Immature natural killer cell (primary cell): ENCODE measurements at regions not wholly inside any gene's neighbourhood (a gene's known extent, or its start where the extent isn't known, plus 50 kb on each side); places are given as distances from the start of the nearest gene placed in this dataset.

Experiments
- DNase-seq, 3 donors: peaks; one replicate each; pipeline ENCODE4 v3.0.0; 2022; ENCODE audit warnings: mixed read lengths in 1 of 3
- H3K27ac Mint-ChIP-seq, 6 donors: one replicate each; pipeline ENCODE4 v1.8.0; 2020; ENCODE audit warnings: mixed read lengths in 6 of 6, mild to moderate bottlenecking in 5 of 6, inconsistent platforms in 4 of 6, moderate library complexity in 3 of 6
- H3K27me3 Mint-ChIP-seq, 3 donors: one replicate each; pipeline ENCODE4 v1.8.0; 2020 to 2021; ENCODE audit warnings: low read depth in 3 of 3, mild to moderate bottlenecking in 3 of 3, mixed read lengths in 3 of 3, moderate library complexity in 3 of 3, inconsistent platforms in 1 of 3
- H3K36me3 Mint-ChIP-seq, 3 donors: one replicate each; pipeline ENCODE4 v1.8.0; 2020; ENCODE audit warnings: mixed read lengths in 3 of 3, inconsistent platforms in 2 of 3, mild to moderate bottlenecking in 2 of 3
- H3K4me1 Mint-ChIP-seq, 2 donors: one replicate each; pipeline ENCODE4 v1.8.0; 2020; ENCODE audit warnings: inconsistent platforms in 2 of 2, mild to moderate bottlenecking in 2 of 2, mixed read lengths in 2 of 2, moderate library complexity in 1 of 2
- H3K4me3 Mint-ChIP-seq, 5 donors: one replicate each; pipeline ENCODE4 v1.8.0; 2020; ENCODE audit warnings: mild to moderate bottlenecking in 5 of 5, mixed read lengths in 5 of 5, inconsistent platforms in 3 of 5, moderate library complexity in 3 of 5
- H3K9me3 Mint-ChIP-seq, 6 donors: one replicate each; pipeline ENCODE4 v1.8.0; 2020; ENCODE audit warnings: mild to moderate bottlenecking in 6 of 6, mixed read lengths in 6 of 6, inconsistent platforms in 4 of 6, moderate library complexity in 3 of 6

DNA sequence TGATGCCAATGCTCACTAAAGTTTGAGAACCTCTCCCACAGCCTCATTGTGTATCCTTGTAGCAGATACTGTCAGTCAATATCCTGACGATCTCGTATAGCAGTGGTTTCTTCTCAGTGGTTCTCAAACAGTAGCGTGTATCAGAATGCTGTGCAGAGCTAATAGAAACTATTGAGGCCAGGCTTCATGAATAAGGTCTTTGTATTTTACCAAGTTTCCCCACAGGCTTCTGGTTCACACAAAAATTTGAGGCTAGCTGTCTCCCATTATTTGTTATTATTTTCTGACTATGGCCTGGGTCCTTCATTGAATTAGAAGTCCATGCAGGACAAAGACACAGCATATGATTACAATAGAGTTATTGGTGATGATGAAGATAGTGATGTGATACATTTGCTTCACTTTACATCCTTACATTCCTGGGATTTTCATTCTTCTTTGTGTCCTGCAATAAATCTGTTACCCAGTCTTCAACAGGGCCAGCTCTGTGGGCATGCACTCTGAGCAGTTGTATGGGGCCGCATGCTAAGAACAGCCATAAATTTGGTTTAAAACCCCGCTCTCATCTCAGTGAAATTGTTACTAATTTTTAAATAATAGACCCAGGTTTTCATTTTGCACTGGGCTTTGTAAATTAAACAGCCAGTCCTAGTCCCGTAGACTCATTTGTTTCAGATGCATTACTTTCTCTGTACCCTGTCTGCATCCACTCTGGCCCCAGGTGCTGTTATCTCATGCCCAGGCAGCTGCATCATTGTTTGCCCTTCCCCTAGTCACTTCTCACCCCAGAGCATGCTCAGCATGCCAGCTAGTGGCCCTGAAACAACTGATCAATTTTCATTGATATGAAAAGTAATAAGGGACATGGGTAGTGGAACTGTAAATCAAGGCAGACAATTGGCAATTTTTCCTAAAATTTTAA, 199.9 kb upstream of the PIK3R1 start:
- no peaks in the 10 kb centered on the region for H3K27me3 Mint-ChIP-seq
- no peaks in the 10 kb centered on the region for H3K4me1 Mint-ChIP-seq
- no peak overlapping the region for H3K27ac Mint-ChIP-seq
- DNase-seq: no peak
- peaks cover 0 to 7% (median 0%) of the 10 kb centered on the region in 3 donors for H3K36me3 Mint-ChIP-seq
- no peak overlapping the region for H3K4me3 Mint-ChIP-seq
- peaks cover 0 to 3% (median 0%) of the 10 kb centered on the region in 6 donors for H3K9me3 Mint-ChIP-seq

DNA sequence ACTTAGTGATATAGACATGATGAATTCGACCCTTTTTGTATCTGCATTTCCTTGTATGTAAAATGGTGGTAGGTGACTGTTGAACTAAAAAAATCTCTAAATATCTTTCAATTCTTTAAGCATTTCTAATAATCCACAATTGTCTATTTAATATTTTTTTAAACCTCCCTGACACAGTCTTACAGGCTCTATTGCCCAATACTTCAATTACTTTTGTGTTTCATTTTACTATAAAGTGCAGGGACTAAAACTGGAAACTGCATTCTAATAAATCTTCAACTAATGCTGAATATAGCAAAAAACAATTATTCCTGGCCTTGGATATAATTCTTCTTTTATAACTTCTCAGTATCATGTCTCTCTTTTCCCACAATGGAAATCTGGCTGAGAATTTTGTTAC, 202.7 kb upstream of the PIK3R1 start:
- no peak overlapping the region for H3K27ac Mint-ChIP-seq
- H3K4me3 Mint-ChIP-seq: no peak overlapping the region
- no peaks in the 10 kb centered on the region for H3K9me3 Mint-ChIP-seq
- no peak for DNase-seq
- H3K4me1 Mint-ChIP-seq: no peaks in the 10 kb centered on the region
- peaks cover 0 to 7% (median 0%) of the 10 kb centered on the region in 3 donors for H3K36me3 Mint-ChIP-seq
- peaks cover 0 to 2% (median 0%) of the 10 kb centered on the region in 3 donors for H3K27me3 Mint-ChIP-seq

DNA sequence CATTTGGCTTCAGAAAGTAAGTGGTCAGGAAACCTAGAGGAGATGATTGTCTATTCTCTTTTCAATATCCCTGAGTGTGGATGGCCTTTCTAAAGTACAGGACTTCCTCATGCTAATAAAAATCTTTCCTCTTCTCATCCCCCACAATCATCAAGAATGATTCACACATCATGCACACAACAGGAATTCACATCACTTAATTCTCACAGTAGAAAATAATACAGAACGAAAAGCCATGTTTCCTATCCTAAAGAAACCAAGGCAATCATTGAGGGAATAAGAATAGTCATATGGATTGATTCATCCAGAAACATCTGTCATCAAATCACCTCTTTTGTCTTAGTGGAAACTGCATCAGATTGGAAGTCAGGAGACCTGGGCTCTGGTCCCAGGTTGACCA, 203.1 kb upstream of the PIK3R1 start:
- Mint-ChIP-seq H3K9me3 (peaks cover 0 to under 1% (median 0%) of the 10 kb centered on the region in 6 donors), H3K27me3 (peaks cover 0 to 2% (median 0%) of the 10 kb centered on the region in 3 donors), H3K4me3 (no peak overlapping the region), H3K36me3 (peaks cover 0 to 7% (median 0%) of the 10 kb centered on the region in 3 donors), H3K4me1 (no peaks in the 10 kb centered on the region), H3K27ac (no peak overlapping the region)
- no peak for DNase-seq

DNA sequence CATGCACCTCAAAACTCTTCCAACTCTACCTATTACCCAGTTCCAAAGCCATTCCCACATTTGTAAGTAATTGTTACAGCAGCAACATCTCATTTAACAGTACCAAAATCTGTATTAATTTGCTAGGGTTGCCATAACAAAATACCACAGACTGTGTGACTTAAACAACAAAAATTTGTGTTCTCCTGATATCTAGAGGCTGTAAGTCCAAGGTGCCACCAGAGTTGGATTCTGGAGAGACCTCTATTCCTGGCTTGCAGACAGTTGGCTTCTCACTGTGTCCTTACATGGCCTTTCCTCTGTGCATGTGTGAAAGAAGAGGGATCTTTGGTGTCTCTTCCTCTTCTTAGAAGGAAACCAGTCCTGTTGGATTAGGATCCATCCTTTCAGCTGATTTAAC, 203.8 kb upstream of the PIK3R1 start:
- H3K4me3 Mint-ChIP-seq: no peak overlapping the region
- H3K27me3 Mint-ChIP-seq: peaks cover 0 to 2% (median 0%) of the 10 kb centered on the region in 3 donors
- H3K9me3 Mint-ChIP-seq: peaks cover 0 to 2% (median 0%) of the 10 kb centered on the region in 6 donors
- no peak overlapping the region for H3K27ac Mint-ChIP-seq
- DNase-seq: no peak
- peaks cover 0 to 7% (median 0%) of the 10 kb centered on the region in 3 donors for H3K36me3 Mint-ChIP-seq
- H3K4me1 Mint-ChIP-seq: no peaks in the 10 kb centered on the region

DNA sequence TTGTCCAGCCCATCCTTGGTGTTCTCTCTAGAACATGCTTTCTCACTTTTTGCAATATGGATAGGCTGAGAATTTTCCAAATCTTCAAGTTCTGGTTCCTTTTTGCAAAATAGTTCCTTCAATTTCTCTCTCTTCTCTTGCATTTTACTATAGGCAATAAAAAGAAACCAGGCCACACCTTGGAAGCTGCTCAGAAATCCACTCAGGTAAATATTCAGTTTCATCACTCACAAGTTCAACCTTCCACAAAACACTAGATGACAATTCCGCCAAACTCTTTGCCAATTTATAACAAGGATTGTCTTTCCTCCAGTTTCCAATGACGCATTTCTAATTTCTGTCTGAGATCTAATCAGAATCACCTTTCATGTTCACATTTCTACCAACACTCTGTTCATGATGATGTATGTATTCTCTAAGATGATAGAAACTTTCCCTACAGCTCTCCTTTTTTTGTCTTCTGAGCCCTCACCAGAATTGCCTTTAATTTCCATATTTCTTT, 204.2 kb upstream of the PIK3R1 start:
- no peaks in the 10 kb centered on the region for H3K4me1 Mint-ChIP-seq
- H3K9me3 Mint-ChIP-seq: peaks cover 0 to 2% (median 0%) of the 10 kb centered on the region in 6 donors
- DNase-seq: no peak
- no peak overlapping the region for H3K27ac Mint-ChIP-seq
- no peak overlapping the region for H3K4me3 Mint-ChIP-seq
- H3K36me3 Mint-ChIP-seq: peaks cover 0 to 7% (median 0%) of the 10 kb centered on the region in 3 donors
- H3K27me3 Mint-ChIP-seq: peaks cover 0 to 2% (median 0%) of the 10 kb centered on the region in 3 donors

DNA sequence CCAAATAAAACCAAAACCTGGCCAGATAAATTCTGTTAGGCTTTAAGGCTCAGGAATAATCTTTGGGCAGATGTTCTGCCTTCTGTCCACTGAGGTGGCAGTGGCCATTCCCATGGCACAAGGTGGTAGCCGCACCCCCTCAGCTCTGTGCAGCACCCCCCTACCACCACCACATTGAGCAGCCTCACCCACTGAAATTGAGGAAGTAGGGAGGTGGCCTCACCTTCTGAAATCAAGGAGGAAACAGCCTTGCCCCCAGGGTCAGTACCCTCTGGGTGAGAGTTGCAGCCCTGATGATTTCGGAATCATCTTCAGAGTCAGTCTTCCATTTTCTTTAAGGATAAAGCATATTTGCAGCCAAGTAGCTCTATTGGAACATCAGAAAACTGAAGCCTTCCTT, 204.8 kb upstream of the PIK3R1 start:
- Mint-ChIP-seq H3K9me3 (peaks cover 0 to 2% (median 0%) of the 10 kb centered on the region in 6 donors), H3K4me1 (no peaks in the 10 kb centered on the region), H3K27ac (no peak overlapping the region), H3K4me3 (no peak overlapping the region), H3K36me3 (peaks cover 0 to 7% (median 0%) of the 10 kb centered on the region in 3 donors), H3K27me3 (peaks cover 0 to 2% (median 0%) of the 10 kb centered on the region in 3 donors)
- no peak for DNase-seq

DNA sequence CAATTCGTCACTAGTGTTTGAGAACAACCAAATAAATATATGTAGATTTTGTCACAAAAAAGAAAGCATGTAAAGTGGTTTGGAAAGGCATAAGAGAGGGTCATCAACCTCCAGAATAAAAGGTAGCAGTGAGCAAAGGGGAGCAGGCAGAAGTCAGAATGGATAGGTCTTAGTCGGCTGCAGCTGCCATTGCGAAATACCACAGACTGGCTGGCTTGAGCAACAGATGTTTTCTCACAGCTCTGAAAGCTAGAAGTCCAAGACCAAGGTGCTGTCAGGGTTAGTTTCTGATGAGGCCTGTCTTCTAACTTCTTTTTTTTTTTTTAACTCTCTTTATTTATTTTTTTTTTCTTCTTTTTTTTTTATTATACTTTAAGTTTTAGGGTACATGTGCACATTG, 208.1 kb upstream of the PIK3R1 start:
- Mint-ChIP-seq H3K4me1 (no peaks in the 10 kb centered on the region), H3K36me3 (peaks cover 0 to 7% (median 0%) of the 10 kb centered on the region in 3 donors), H3K9me3 (peaks cover 0 to 2% (median 0%) of the 10 kb centered on the region in 6 donors), H3K27ac (no peak overlapping the region), H3K27me3 (peaks cover 0 to 2% (median 2%) of the 10 kb centered on the region in 3 donors), H3K4me3 (no peak overlapping the region)
- DNase-seq: no peak

DNA sequence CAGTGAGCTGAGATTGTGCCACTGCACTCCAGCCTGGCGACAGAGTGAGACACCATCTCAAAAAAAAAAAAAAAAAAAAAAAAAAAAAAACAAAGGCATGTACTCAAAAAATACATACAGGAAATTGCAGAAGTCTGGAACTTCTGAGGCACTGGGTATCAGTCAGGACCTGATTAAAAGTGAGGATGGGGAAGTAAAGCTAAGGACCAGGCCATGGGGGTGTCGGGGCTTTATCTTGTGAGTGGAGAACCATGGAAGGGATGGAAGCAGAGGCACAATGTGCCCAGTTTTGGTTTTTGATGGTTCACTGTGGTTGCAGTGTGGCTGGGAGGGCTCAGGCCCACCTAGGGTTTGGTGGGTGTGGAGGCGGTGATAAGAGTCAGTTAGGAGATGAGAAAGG, 212.7 kb upstream of the PIK3R1 start:
- H3K36me3 Mint-ChIP-seq: no peaks in the 10 kb centered on the region
- H3K27me3 Mint-ChIP-seq: peaks cover 0 to 4% (median 2%) of the 10 kb centered on the region in 3 donors
- no peak for DNase-seq
- no peak overlapping the region for H3K27ac Mint-ChIP-seq
- H3K4me3 Mint-ChIP-seq: no peak overlapping the region
- no peaks in the 10 kb centered on the region for H3K4me1 Mint-ChIP-seq
- peaks cover 0 to 2% (median 0%) of the 10 kb centered on the region in 6 donors for H3K9me3 Mint-ChIP-seq

DNA sequence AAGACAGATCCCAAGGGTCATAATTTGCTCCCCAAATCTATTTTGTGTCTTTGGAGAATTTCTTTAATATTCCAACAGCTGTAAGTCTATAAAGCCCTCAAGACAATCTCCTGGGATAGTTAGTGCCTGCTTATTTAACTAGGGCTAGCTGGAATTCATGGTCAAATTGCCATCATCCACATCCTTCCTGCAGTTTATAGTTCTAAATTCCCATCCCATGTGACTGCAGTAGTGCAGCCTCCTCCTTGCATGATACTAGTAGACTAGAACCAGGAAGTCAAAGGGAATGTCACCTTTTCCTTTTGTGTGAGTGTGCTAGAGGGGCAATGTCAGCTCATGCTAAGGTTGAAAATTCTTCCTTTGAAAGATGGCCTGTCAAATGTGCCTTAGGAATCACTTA, 214.8 kb upstream of the PIK3R1 start:
- Mint-ChIP-seq H3K27me3 (peaks cover 0 to 5% (median 2%) of the 10 kb centered on the region in 3 donors), H3K27ac (no peak overlapping the region), H3K9me3 (peaks cover 0 to 2% (median 0%) of the 10 kb centered on the region in 6 donors), H3K4me1 (no peaks in the 10 kb centered on the region), H3K36me3 (no peaks in the 10 kb centered on the region), H3K4me3 (no peak overlapping the region)
- no peak for DNase-seq

DNA sequence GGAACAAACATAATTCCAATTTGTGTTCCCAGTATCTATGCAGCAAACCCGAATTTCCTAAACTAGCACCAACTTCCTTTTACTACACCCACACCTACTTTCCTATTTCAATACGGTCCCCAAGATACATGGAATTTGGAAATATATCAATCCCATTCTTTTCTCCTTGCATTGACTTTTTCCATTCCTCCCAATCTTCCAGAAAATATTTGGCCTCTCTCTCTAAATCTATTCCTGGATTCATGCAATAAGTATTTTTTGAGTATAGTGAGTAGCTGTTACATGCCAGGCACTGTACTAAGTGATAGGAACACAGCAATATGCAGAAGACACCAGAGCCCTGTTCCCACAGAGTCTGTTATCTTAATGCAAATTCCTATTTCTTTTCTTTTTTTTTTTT, 216.2 kb upstream of the PIK3R1 start:
- H3K27me3 Mint-ChIP-seq: peaks cover 0 to 5% (median 2%) of the 10 kb centered on the region in 3 donors
- H3K9me3 Mint-ChIP-seq: peaks cover 0 to 2% (median 0%) of the 10 kb centered on the region in 6 donors
- H3K36me3 Mint-ChIP-seq: no peaks in the 10 kb centered on the region
- DNase-seq: no peak
- no peak overlapping the region for H3K27ac Mint-ChIP-seq
- H3K4me1 Mint-ChIP-seq: no peaks in the 10 kb centered on the region
- no peak overlapping the region for H3K4me3 Mint-ChIP-seq

DNA sequence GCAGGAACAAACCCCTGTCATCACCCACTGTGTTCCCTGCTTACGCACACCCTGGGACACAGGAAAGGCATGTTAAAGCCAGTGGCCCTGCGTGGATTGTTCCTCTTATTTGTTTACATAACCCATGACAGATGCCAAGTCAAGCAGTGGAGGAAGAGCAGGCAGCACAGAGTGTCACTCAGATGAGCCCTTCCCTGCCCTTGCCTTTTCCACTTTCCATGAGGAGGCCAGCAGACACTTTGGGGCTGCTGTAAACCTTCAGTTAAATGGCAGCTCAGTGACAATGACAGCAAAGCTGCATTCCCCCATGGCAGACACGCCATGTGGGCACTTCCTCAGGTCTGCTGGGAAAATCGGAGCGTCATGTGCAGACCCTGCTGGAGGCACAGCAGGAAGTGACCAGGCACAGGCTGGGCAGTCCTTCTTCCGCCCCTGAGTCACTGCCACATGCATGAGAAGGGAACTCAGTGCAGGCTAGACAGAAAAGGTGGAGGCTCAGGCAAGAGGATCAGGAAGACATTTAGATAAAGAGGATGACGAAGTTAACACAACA, 216.8 kb upstream of the PIK3R1 start:
- peaks cover 0 to 7% (median under 1%) of the 10 kb centered on the region in 3 donors for H3K27me3 Mint-ChIP-seq
- no peak overlapping the region for H3K27ac Mint-ChIP-seq
- H3K4me1 Mint-ChIP-seq: no peaks in the 10 kb centered on the region
- no peak overlapping the region for H3K4me3 Mint-ChIP-seq
- H3K36me3 Mint-ChIP-seq: no peaks in the 10 kb centered on the region
- peaks cover 0 to 2% (median 0%) of the 10 kb centered on the region in 6 donors for H3K9me3 Mint-ChIP-seq
- no peak for DNase-seq

DNA sequence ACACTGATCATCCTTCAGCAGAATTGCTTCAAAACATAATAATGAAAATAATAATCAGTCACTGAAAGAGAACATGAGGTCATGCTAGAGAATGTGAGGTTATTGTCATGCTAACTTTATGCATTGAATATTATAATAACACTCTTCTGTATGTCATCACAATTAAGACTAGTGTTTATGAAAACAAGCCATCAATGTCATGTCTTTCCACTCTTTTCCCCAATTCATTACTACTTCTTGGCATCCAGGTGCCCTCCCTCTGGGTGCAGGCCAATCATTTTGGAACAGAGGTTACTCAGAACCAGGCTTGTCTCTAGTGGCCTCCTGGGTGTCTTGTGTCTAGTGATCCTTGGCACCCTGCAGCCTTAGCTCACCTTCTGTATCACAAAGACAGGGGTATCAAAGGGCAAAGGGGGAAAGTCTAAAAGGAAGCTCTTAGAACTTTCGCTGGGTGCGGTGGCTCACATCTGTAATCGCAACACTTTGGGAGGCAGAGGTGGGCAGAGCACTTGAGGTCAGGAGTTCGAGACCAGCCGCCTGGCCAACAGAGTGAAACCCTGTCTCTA, 217.6 kb upstream of the PIK3R1 start:
- Mint-ChIP-seq H3K4me1 (no peaks in the 10 kb centered on the region), H3K27ac (no peak overlapping the region), H3K4me3 (no peak overlapping the region), H3K9me3 (peaks cover 0 to 2% (median 0%) of the 10 kb centered on the region in 6 donors), H3K36me3 (no peaks in the 10 kb centered on the region), H3K27me3 (peaks cover 0 to 7% (median 0%) of the 10 kb centered on the region in 3 donors)
- no peak for DNase-seq

DNA sequence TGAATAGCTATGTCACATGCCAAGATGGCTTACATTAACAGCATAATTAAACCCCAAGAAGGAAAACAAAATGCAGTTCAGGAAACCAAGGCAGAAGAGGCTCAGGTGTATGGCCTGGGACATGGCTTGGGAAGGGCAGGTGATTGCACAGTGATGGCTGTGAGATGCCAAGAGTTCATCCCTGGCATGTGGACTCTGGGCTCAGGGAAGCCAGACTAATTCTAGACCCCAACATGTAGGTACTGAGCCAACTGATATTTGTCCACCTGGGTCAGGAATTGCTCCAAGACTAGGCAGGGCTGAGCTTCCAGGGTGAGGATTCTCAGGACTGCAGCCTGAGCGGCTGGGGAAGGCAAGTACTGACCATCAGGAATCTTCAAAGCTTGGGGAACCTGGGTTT, 218.4 kb upstream of the PIK3R1 start:
- peaks cover 0 to under 1% (median 0%) of the 10 kb centered on the region in 6 donors for H3K9me3 Mint-ChIP-seq
- no peaks in the 10 kb centered on the region for H3K4me1 Mint-ChIP-seq
- H3K36me3 Mint-ChIP-seq: no peaks in the 10 kb centered on the region
- peaks cover 0 to 7% (median 0%) of the 10 kb centered on the region in 3 donors for H3K27me3 Mint-ChIP-seq
- no peak overlapping the region for H3K27ac Mint-ChIP-seq
- no peak for DNase-seq
- no peak overlapping the region for H3K4me3 Mint-ChIP-seq

DNA sequence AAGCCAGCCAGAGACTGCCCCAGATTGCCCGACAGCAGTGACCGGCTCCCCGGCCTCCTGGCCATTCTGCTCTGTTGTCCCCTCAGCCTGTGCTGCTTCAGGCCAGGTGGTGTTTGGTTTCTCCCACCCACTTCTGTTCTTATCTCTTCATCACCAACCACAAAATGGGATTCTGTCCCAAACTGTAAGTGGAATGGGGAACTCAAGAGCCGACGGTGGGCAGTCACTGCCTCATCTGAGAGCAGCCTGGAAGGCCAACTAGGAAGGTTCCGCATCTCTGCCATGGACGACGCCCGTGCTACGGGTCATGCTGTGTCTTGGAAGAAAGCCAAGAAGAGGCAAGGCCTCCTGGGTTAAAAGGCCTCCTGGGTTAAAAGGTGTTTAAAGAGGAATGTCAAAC, 219.0 kb upstream of the PIK3R1 start:
- no peak overlapping the region for H3K27ac Mint-ChIP-seq
- H3K4me1 Mint-ChIP-seq: no peaks in the 10 kb centered on the region
- no peak overlapping the region for H3K4me3 Mint-ChIP-seq
- no peaks in the 10 kb centered on the region for H3K9me3 Mint-ChIP-seq
- no peak for DNase-seq
- H3K27me3 Mint-ChIP-seq: peaks cover 0 to 7% (median 0%) of the 10 kb centered on the region in 3 donors
- H3K36me3 Mint-ChIP-seq: no peaks in the 10 kb centered on the region
